ENCODE measurements at regions not wholly inside any gene's neighbourhood (a gene's known extent, or its start where the extent isn't known, plus 50 kb on each side); places are given as distances from the start of the nearest gene placed in this dataset.

DNA sequence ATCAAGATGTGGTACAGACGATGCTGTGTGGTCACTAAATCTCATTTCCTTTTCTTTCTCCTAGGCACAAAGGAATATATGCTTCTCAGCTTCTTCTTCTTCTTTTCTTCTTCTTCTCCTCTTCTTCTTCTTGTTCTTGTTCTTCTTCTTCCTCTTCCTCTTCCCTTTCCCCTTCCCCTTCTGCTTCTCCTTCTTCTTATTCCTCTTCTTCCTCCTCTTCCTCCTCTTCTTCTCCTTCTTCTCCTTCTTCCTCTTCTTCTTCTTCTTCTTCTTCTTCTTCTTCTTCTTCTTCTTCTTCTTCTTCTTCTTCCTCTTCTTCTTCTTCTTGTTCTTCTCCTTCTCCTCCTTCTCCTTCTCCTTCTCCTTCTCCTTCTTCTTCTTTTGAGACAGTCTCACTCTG lies 190.4 kb upstream of the DTNBP1 start:
- Histone ChIP-seq H3F3A (replicated peaks; ENCODE audit: low read depth) (no peaks in the 10 kb centered on the region), H3K4me3 (no peak overlapping the region), H3K9me2 (ENCODE audit: insufficient read depth) (0 out of 2 replicates have a peak, but pooled peaks cover 5% of the 10 kb centered on the region), H3K79me2 (replicated peaks; ENCODE audit: insufficient read depth) (no peaks in the 10 kb centered on the region), H3K4me2 (no peak overlapping the region), H2AFZ (no peak overlapping the region), H3K4me1 (ENCODE audit: insufficient read depth) (peaks cover 8% of the 10 kb centered on the region), H3K27ac (ENCODE audit: low read depth) (no peak overlapping the region), H3K36me3 (ENCODE audit: insufficient read depth) (no peaks in the 10 kb centered on the region), H4K20me1 (replicated peaks; ENCODE audit: insufficient read depth) (no peaks in the 10 kb centered on the region), H3K27me3 (ENCODE audit: insufficient read depth) (no peaks in the 10 kb centered on the region)
- Mint-ChIP-seq H3K4me3 (no peak overlapping the region), H3K27ac (no peak overlapping the region; the same call in 1 of the 2 replicates), H3K36me3 (ENCODE audit: low read depth) (peaks cover 3% of the 10 kb centered on the region), H3K27me3 (ENCODE audit: insufficient read depth, low read depth, poor library complexity) (peaks cover 2% of the 10 kb centered on the region), H3K9me3 (peaks cover 14% of the 10 kb centered on the region; the same call in 2 of the 3 replicates), H3K4me1 (peaks cover 26% of the 10 kb centered on the region)
- ATAC-seq (no peak), DNase-seq (ENCODE audit: low spot score) (no peak)
- TF ChIP-seq EZH2phosphoT487 (IDR thresholded peaks at IDR 0.05; ENCODE audit: unreplicated experiment): no peak

DNA sequence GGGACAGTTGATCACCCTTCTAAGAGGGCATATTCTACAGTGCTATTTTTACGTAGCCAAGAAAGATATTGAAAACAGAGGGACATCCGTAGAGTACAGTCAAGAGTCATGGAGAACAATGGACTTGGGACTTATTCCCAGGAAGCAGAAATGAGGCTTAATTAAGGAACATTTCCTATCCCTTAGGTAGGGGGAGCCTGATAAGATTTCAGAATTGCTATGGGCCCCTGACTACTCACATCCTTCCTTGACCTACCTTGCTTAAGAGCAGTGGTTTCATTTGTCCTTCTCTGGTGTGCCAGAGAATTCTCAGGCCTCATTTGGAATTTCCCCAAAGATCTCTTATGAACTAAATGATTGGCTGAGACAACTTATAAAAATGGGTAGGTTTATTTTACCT lies 189.5 kb upstream of the DTNBP1 start:
- no peaks in the 10 kb centered on the region for H3K27me3 ChIP-seq (ENCODE audit: insufficient read depth)
- no peak for ATAC-seq
- Mint-ChIP-seq H3K27ac (no peak overlapping the region), H3K27me3 (ENCODE audit: insufficient read depth, low read depth, poor library complexity) (peaks cover 2% of the 10 kb centered on the region), H3K4me1 (peaks cover 18% of the 10 kb centered on the region), H3K4me3 (no peak overlapping the region), H3K36me3 (ENCODE audit: low read depth) (peaks cover 3% of the 10 kb centered on the region), H3K9me3 (peaks cover 14% of the 10 kb centered on the region; the same call in 2 of the 3 replicates)
- H3K4me1 ChIP-seq (ENCODE audit: insufficient read depth): peaks cover 8% of the 10 kb centered on the region; the same call in 1 of the 2 replicates
- no peak for DNase-seq (ENCODE audit: low spot score)
- H4K20me1 ChIP-seq (replicated peaks; ENCODE audit: insufficient read depth): no peaks in the 10 kb centered on the region
- H3K36me3 ChIP-seq (ENCODE audit: insufficient read depth): no peaks in the 10 kb centered on the region
- H3K9me2 ChIP-seq (ENCODE audit: insufficient read depth): 0 out of 2 replicates have a peak, but pooled peaks cover 5% of the 10 kb centered on the region
- no peak overlapping the region for H3K4me3 ChIP-seq
- no peaks in the 10 kb centered on the region for H3K79me2 ChIP-seq (replicated peaks; ENCODE audit: insufficient read depth)
- no peak overlapping the region for H3K27ac ChIP-seq (ENCODE audit: low read depth)
- H2AFZ ChIP-seq: no peak overlapping the region
- no peak for TF ChIP-seq EZH2phosphoT487 (IDR thresholded peaks at IDR 0.05; ENCODE audit: unreplicated experiment)
- TF ChIP-seq REST (IDR thresholded peaks at IDR 0.05; ENCODE audit: unreplicated experiment): no peak
- TF ChIP-seq ZNF114 (CRISPR knock-in tag; IDR thresholded peaks at IDR 0.05): no peak
- TF ChIP-seq NANOG (IDR thresholded peaks at IDR 0.05; ENCODE audit: borderline replicate concordance): no peak
- no peak for TF ChIP-seq ZNF331 (CRISPR knock-in tag; IDR thresholded peaks at IDR 0.05; ENCODE audit: low read depth)
- TF ChIP-seq STAT1 (IDR thresholded peaks at IDR 0.05; ENCODE audit: unreplicated experiment): no peak
- TF ChIP-seq, protein P1, sequence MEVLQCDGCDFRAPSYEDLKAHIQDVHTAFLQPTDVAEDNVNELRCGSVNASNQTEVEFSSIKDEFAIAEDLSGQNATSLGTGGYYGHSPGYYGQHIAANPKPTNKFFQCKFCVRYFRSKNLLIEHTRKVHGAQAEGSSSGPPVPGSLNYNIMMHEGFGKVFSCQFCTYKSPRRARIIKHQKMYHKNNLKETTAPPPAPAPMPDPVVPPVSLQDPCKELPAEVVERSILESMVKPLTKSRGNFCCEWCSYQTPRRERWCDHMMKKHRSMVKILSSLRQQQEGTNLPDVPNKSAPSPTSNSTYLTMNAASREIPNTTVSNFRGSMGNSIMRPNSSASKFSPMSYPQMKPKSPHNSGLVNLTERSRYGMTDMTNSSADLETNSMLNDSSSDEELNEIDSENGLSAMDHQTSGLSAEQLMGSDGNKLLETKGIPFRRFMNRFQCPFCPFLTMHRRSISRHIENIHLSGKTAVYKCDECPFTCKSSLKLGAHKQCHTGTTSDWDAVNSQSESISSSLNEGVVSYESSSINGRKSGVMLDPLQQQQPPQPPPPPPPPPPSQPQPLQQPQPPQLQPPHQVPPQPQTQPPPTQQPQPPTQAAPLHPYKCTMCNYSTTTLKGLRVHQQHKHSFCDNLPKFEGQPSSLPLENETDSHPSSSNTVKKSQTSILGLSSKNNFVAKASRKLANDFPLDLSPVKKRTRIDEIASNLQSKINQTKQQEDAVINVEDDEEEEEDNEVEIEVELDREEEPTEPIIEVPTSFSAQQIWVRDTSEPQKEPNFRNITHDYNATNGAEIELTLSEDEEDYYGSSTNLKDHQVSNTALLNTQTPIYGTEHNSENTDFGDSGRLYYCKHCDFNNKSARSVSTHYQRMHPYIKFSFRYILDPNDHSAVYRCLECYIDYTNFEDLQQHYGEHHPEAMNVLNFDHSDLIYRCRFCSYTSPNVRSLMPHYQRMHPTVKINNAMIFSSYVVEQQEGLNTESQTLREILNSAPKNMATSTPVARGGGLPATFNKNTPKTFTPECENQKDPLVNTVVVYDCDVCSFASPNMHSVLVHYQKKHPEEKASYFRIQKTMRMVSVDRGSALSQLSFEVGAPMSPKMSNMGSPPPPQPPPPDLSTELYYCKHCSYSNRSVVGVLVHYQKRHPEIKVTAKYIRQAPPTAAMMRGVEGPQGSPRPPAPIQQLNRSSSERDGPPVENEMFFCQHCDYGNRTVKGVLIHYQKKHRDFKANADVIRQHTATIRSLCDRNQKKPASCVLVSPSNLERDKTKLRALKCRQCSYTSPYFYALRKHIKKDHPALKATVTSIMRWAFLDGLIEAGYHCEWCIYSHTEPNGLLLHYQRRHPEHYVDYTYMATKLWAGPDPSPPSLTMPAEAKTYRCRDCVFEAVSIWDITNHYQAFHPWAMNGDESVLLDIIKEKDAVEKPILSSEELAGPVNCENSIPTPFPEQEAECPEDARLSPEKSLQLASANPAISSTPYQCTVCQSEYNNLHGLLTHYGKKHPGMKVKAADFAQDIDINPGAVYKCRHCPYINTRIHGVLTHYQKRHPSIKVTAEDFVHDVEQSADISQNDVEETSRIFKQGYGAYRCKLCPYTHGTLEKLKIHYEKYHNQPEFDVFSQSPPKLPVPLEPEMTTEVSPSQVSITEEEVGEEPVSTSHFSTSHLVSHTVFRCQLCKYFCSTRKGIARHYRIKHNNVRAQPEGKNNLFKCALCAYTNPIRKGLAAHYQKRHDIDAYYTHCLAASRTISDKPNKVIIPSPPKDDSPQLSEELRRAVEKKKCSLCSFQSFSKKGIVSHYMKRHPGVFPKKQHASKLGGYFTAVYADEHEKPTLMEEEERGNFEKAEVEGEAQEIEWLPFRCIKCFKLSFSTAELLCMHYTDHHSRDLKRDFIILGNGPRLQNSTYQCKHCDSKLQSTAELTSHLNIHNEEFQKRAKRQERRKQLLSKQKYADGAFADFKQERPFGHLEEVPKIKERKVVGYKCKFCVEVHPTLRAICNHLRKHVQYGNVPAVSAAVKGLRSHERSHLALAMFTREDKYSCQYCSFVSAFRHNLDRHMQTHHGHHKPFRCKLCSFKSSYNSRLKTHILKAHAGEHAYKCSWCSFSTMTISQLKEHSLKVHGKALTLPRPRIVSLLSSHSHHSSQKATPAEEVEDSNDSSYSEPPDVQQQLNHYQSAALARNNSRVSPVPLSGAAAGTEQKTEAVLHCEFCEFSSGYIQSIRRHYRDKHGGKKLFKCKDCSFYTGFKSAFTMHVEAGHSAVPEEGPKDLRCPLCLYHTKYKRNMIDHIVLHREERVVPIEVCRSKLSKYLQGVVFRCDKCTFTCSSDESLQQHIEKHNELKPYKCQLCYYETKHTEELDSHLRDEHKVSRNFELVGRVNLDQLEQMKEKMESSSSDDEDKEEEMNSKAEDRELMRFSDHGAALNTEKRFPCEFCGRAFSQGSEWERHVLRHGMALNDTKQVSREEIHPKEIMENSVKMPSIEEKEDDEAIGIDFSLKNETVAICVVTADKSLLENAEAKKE (CRISPR knock-in tag; IDR thresholded peaks at IDR 0.05): no peak
- TF ChIP-seq JUNB (IDR thresholded peaks at IDR 0.05; ENCODE audit: unreplicated experiment): no peak
- no peak overlapping the region for H3K4me2 ChIP-seq
- H3F3A ChIP-seq (replicated peaks; ENCODE audit: low read depth): no peaks in the 10 kb centered on the region
